ENCODE measurements at regions not wholly inside any gene's neighbourhood (a gene's known extent, or its start where the extent isn't known, plus 50 kb on each side); places are given as distances from the start of the nearest gene placed in this dataset.
"Not testable (repeated sequence)": the region's sequence is repeated elsewhere in the genome, so short reads cannot be mapped to it uniquely, and the experiment has no call there.

- Histone ChIP-seq H3K36me3 (ENCODE audit: low read depth) (no peaks in the 10 kb centered on the region), H3K9me3 (ENCODE audit: severe bottlenecking) (no peaks in the 10 kb centered on the region), H3K27ac (ENCODE audit: poor library complexity, severe bottlenecking) (no peak overlapping the region), H3K4me1 (ENCODE audit: insufficient read depth, poor library complexity, severe bottlenecking) (no peaks in the 10 kb centered on the region), H3K27me3 (ENCODE audit: insufficient read depth, poor library complexity, severe bottlenecking) (no peaks in the 10 kb centered on the region), H3K4me3 (ENCODE audit: severe bottlenecking) (no peak overlapping the region)
- no peak for ATAC-seq (ENCODE audit: low read depth)
- no peak for DNase-seq (ENCODE audit: low spot score)
- TF ChIP-seq CTCF (IDR thresholded peaks at IDR 0.05; ENCODE audit: poor library complexity, severe bottlenecking) = no peak
These were observed 597.0 kb upstream of the RBFOX1 start for GRCh38 chr16:6735631-6736030.

GRCh38 chr16:6732166-6732565 is 600.5 kb upstream of the RBFOX1 start:
- no peak for ATAC-seq (ENCODE audit: low read depth)
- DNase-seq (ENCODE audit: low spot score) = no peak
- Histone ChIP-seq H3K27ac (ENCODE audit: poor library complexity, severe bottlenecking) (no peak overlapping the region), H3K36me3 (ENCODE audit: low read depth) (no peaks in the 10 kb centered on the region), H3K27me3 (ENCODE audit: insufficient read depth, poor library complexity, severe bottlenecking) (no peaks in the 10 kb centered on the region), H3K4me1 (ENCODE audit: insufficient read depth, poor library complexity, severe bottlenecking) (no peaks in the 10 kb centered on the region), H3K4me3 (ENCODE audit: severe bottlenecking) (no peak overlapping the region), H3K9me3 (ENCODE audit: severe bottlenecking) (no peaks in the 10 kb centered on the region)
- TF ChIP-seq CTCF (IDR thresholded peaks at IDR 0.05; ENCODE audit: poor library complexity, severe bottlenecking) = no peak

- Histone ChIP-seq H3K9me3 (ENCODE audit: severe bottlenecking) (no peaks in the 10 kb centered on the region), H3K4me3 (ENCODE audit: severe bottlenecking) (no peak overlapping the region), H3K27ac (ENCODE audit: poor library complexity, severe bottlenecking) (no peak overlapping the region), H3K36me3 (ENCODE audit: low read depth) (no peaks in the 10 kb centered on the region), H3K27me3 (ENCODE audit: insufficient read depth, poor library complexity, severe bottlenecking) (no peaks in the 10 kb centered on the region), H3K4me1 (ENCODE audit: insufficient read depth, poor library complexity, severe bottlenecking) (no peaks in the 10 kb centered on the region)
- TF ChIP-seq CTCF (IDR thresholded peaks at IDR 0.05; ENCODE audit: poor library complexity, severe bottlenecking) = no peak
- ATAC-seq (ENCODE audit: low read depth) (no peak), DNase-seq (ENCODE audit: low spot score) (no peak)
These were observed 604.3 kb upstream of the RBFOX1 start for GRCh38 chr16:6728381-6728780.

GRCh38 chr16:6726621-6727020 is 606.0 kb upstream of the RBFOX1 start:
- no peak for TF ChIP-seq CTCF (IDR thresholded peaks at IDR 0.05; ENCODE audit: poor library complexity, severe bottlenecking)
- no peaks in the 10 kb centered on the region for H3K36me3 ChIP-seq (ENCODE audit: low read depth)
- ATAC-seq (ENCODE audit: low read depth) = no peak

GRCh38 chr16:6725634-6726331 is 606.9 kb upstream of the RBFOX1 start:
- ATAC-seq (ENCODE audit: low read depth) = no peak
- Histone ChIP-seq H3K4me1 (ENCODE audit: insufficient read depth, poor library complexity, severe bottlenecking) (no peaks in the 10 kb centered on the region), H3K27me3 (ENCODE audit: insufficient read depth, poor library complexity, severe bottlenecking) (no peaks in the 10 kb centered on the region), H3K36me3 (ENCODE audit: low read depth) (no peaks in the 10 kb centered on the region), H3K4me3 (ENCODE audit: severe bottlenecking) (no peak overlapping the region), H3K27ac (ENCODE audit: poor library complexity, severe bottlenecking) (no peak overlapping the region), H3K9me3 (ENCODE audit: severe bottlenecking) (no peaks in the 10 kb centered on the region)
- DNase-seq (ENCODE audit: low spot score) = no peak
- TF ChIP-seq CTCF (IDR thresholded peaks at IDR 0.05; ENCODE audit: poor library complexity, severe bottlenecking) = no peak

More at GRCh38 chr16:6726621-6727020, 606.0 kb upstream of the RBFOX1 start:
- H3K27me3 ChIP-seq (ENCODE audit: insufficient read depth, poor library complexity, severe bottlenecking) = no peaks in the 10 kb centered on the region
- no peaks in the 10 kb centered on the region for H3K9me3 ChIP-seq (ENCODE audit: severe bottlenecking)
- DNase-seq (ENCODE audit: low spot score) = no peak
- no peak overlapping the region for H3K4me3 ChIP-seq (ENCODE audit: severe bottlenecking)
- H3K27ac ChIP-seq (ENCODE audit: poor library complexity, severe bottlenecking) = no peak overlapping the region
- H3K4me1 ChIP-seq (ENCODE audit: insufficient read depth, poor library complexity, severe bottlenecking) = no peaks in the 10 kb centered on the region

- not testable (repeated sequence) for H3K4me1 ChIP-seq (ENCODE audit: insufficient read depth, poor library complexity, severe bottlenecking); DNase-seq (ENCODE audit: low spot score); H3K27me3 ChIP-seq (ENCODE audit: insufficient read depth, poor library complexity, severe bottlenecking); H3K4me3 ChIP-seq (ENCODE audit: severe bottlenecking); H3K27ac ChIP-seq (ENCODE audit: poor library complexity, severe bottlenecking); ATAC-seq (ENCODE audit: low read depth); H3K36me3 ChIP-seq (ENCODE audit: low read depth); H3K9me3 ChIP-seq (ENCODE audit: severe bottlenecking)
These were observed 607.4 kb upstream of the RBFOX1 start for GRCh38 chr16:6725206-6725605.
